GM19035 (cell line): ENCODE measurements at regions not wholly inside any gene's neighbourhood (a gene's known extent, or its start where the extent isn't known, plus 50 kb on each side); places are given as distances from the start of the nearest gene placed in this dataset.

Experiments used
- ATAC-seq: cut with Tn5 transposase; IDR thresholded peaks from one replicate; pipeline ENCODE4 v1.9.1; 2021; ENCODE audit not compliant: unreplicated experiment

- ATAC-seq = no peak
Observed at GRCh38 chr3:146680617-146681016, 75.5 kb upstream of the PLSCR5 start.

GRCh38 chr3:146679995-146680394 lies 74.8 kb upstream of the PLSCR5 start:
- no peak for ATAC-seq

- no peak for ATAC-seq
Observed at GRCh38 chr3:146679191-146679590, 74.0 kb upstream of the PLSCR5 start.

GRCh38 chr3:146672941-146673340 lies 67.8 kb upstream of the PLSCR5 start:
- ATAC-seq = no peak

- no peak for ATAC-seq
Observed at GRCh38 chr3:146664403-146664802, 59.3 kb upstream of the PLSCR5 start.

GRCh38 chr3:146658841-146659240 lies 53.7 kb upstream of the PLSCR5 start:
- ATAC-seq = no peak

- no peak for ATAC-seq
Observed at GRCh38 chr3:146655333-146655996, 50.3 kb upstream of the PLSCR5 start.
